Activated CD4-positive, alpha-beta T cell treated with anti-CD3 and anti-CD28 coated beads, Interleukin-2, amount 50 U/mL, for 24 hours (primary cell): ENCODE measurements at regions not wholly inside any gene's neighbourhood (a gene's known extent, or its start where the extent isn't known, plus 50 kb on each side); places are given as distances from the start of the nearest gene placed in this dataset.
"Not testable (repeated sequence)": the region's sequence is repeated elsewhere in the genome, so short reads cannot be mapped to it uniquely, and the experiment has no call there.

Experiments used
- DNase-seq, 2 donors: peaks; one replicate each; pipeline ENCODE4 v3.0.0-alpha.2; 2020; ENCODE audit warnings: low read depth in 1 of 2, low spot score in 1 of 2

DNA sequence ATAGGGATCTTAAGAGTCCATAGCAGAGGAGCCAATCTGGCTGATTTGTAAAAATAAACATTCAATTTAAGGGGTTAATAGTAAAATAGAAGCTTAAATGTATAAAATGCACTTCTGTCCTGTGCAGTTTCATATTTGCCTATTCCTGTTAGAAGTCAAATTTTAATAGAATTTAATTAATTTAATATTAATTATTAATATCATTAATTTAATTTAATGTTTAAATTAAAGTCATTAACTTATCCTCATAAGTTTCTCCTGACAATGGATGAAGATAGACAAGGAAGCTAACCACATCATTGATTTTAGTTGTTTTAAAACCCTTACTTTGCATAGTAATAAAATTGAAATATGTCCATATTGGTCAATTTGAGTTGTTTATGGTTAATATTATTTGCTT, 1096.2 kb upstream of the EPHA6 start:
- no peak for DNase-seq

DNA sequence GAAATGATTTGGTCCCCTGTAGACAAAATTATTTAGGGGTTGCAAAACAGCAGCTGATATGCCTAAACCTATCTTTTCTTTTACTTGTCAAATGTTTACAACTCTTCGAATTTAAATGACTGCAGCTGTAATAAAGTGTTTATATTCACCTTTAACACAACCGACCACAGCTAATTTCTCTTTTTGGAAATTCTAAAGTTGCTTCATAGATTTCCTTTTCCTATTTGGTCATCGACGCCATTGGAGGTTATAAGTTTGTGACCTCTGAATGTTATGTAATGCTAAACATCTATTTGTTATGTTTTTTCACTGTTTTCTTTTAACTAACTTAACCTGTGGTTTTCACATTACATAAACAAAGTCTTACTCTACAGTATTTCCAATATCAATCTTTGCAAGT, 1094.9 kb upstream of the EPHA6 start:
- DNase-seq, result no peak

DNA sequence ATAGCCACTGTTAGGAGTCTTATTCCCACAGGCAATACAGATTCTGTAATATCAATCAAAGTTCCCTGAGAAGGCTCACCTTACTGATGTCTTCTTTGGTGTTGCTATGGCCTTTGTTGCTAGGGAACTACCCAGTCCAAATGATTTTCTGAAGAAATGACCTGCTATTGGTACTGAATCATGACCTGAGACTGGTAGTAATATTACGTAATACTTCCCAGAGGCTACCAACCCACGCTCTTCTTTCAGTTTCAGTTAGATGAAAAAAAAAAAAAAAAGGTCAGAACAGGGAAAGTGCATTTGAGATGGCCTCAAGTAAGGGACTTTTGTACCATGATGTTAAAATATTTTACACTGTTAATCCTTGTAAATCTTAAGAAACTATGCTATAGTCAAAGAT, 1092.5 kb upstream of the EPHA6 start:
- DNase-seq, result no peak

DNA sequence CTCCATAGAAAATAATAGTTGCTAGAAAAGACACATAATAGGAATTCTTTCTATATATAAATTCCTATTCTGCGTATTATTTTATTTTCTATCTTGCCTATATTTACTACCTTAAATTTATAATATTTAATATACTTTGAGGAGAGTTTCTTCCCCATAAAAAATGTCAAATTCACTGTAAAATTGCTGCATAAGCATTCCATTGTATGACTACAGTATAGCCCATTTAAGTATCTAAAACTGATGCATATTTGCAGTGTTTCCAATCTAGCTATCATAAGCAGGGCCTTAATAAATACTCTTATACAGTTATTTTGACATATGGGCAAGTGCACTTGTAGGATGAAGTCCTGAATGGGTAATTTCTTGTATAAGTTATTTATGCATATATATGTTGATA, 1088.6 kb upstream of the EPHA6 start:
- no peak for DNase-seq

DNA sequence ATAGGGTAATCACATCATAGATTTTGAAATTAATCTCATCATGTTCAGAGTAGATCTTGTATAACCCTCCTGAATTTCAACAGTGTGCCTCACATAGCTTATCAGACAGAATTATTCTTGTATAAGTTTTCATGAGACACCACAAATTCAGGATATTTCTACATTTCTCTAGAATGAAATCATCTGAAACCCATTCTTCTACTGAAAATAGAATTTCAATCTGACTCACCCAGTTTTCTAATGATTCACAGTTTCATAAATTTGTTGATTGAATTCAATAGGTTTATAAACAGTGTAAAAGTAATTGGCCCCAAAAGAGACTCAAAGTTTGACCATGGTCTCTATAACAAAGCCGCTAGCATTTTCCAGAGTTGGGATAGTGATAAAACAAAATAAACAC, 1082.6 kb upstream of the EPHA6 start:
- DNase-seq, result no peak

DNA sequence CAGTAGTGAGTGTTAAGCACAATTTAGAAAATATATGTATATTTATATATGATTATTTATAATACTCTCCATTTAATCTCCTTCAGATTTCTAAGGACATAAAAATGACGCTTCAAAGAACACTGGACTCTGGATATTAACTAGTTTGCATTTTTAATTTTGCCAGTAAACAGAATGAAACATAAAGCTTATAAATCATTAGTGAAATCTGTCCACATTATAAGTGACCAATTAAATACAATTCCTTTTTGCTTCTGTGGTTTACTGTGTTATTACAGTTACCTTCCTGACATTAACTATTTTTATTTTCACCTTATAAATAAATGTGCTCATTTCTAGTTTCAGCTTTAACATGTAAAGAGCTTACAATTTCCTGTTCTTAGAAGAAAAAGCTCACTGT, 1081.1 kb upstream of the EPHA6 start:
- no peak for DNase-seq

DNA sequence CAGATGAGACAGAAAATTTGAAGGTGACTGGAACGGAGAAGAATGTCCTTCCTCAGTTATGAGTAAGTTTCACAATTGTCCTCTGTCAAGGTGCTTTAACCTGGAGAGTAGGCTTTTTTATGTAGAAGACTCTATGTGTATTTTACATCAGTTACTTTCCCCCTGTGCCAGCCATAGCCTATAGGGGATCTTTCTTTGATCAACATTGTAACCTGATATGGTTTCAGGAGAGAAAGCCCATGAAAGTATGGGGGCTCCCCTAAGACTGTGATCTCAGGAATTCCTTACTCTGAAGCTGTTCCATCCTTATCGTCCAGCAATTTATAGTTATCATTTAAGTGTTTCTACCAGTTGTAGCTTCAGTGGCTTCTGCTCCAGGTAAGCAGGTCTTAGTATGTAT, 1076.3 kb upstream of the EPHA6 start:
- no peak for DNase-seq

DNA sequence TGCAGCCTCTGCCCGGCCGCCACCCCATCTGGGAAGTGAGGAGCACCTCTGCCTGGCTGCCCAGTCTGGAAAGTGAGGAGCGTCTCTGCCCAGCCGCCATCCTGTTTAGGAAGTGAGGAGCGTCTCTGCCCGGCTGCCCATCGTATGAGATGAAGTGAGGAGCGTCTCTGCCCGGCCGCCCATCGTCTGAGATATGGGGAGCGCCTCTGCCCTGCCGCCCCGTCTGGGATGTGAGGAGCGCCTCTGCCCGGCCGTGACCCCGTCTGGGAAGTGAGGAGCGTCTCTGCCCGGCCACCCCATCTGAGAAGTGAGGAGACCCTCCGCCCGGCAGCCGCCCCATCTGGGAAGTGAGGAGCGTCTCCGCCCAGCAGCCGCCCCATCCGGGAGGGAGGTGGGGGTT, 1069.5 kb upstream of the EPHA6 start:
- DNase-seq, result not testable (repeated sequence)

DNA sequence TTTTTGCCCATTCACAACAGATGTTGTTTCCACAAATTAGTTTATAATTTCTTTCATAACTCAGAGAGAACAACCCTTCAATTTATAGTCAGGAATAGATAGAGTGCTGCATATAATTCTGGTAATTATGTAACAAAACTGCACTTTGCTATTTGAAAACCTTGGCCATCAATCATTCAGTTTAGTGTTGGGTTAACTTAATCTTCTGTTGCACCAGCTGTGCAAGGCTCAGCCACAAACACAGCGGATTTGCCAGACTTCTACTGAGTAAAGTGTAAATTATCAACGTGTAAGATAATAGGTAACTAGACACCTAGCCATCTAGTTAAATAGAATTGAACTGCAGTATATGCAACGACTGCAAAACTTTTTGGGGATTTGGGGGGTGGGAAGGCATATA, 1064.3 kb upstream of the EPHA6 start:
- no peak for DNase-seq

DNA sequence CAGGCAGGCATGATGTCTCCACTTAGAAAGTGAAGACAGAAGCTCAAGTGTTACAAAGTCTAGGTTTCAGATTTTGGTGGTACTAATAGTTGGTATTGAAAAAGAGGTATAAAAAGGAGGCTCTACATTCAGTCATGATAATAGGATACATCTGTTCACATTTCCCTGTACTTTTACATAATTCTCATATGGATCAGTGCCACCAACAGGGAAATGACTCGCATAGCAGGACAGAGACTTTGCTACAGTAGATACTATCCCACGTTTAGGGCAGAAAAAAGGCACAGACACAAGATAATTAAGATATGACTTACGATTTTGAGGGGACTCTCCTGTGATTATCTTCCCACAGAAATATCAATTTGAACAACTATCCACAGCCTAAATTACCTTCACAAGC, 1062.9 kb upstream of the EPHA6 start:
- no peak for DNase-seq

DNA sequence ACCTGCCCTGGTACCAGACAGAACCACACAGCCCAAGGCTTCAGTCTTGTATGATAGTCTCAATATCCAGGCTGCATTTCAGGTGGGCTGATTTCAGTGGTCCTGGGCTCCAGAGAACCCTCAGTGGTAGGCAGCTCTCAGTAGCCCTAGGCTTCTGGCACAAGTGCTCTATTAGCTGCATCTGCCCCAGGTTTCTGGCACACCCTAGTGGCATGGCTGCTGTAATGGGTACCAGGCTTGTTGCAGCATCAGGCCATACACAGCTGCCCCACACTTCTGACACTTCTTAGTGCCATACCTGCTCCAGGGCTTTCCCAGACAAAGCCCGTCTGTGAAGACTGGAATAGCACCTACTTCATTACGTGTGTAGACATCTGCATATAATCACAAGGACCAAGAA, 1062.2 kb upstream of the EPHA6 start:
- DNase-seq, result no peak

DNA sequence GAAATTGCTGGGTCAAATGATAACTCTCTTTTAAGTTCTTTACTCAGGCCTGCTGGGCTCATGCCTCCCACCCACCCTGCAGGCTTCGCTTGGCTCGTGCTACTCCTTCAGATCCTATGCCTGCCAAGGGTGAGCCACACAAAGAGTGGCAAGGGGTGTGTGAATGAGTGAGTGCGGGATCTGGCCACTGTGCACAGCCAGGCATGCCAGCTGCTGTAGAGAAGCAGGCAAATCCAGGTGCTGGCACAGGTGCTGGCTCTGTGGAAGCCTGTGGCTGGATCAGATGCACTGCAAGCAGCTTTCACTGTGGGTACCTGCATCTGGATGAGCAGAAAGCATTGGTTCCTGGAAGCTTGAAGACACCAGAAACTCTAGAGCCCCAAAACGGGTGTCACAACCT, 1055.7 kb upstream of the EPHA6 start:
- no peak for DNase-seq

DNA sequence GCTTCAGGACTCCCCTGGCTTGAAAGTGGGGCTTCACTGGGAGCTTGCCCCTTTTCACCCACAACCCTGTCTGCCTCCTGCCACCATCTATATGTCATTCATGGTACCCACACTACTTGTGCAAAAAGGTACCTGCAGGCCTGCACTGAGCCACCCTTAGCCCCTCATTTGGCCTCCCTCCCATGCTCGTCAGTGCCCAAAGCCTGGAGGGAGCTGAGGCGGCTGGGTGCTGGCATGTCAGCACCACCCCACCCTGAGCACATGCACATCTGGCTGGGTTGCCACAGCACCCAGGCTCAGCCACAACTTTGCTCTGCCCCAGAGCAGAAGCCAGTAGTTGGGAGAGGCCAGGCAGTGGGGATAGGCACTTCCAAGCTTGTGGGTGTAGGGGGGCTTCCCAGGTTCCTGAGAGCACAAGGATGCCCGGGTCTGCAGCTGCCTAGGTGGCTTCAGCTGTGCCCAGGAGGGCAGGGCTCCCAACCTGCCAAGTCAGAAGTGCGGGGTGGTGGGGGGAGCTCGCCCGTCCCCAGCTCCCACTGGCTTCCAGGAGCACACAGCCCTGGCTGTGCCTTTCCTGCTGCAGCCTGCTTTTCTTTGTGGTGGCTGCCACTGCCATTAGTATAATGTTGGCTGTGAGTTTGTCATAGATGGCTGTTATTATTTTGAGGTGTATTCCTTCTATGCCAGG, 1054.6 kb upstream of the EPHA6 start:
- DNase-seq, result no peak

DNA sequence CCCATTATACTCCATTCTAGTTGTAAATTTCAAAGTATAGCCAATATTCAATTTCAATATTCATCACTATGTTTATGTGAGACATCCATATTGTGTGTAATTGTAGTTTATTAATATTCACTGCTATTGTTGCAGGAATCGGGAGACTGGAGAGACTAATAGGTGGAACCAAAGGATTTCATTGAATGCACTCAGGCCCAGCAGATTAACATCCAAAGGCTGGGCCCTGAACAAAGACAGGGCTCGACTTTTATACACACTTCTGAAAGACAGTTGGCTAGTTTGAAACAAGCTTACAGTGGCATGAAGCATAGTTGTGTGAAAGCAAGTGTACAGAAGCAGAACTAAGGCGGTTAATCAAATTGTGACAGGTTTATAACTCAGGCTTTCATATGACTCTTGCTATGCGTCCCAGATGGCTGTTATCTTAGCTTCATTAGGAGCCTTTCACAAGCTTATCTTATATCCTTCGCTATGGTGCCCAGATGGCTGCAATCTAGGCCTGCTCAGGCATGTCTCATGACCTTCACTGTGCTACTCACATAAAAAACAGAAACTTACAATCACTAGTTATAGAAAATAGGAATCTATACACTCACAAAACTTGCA, 1038.8 kb upstream of the EPHA6 start:
- DNase-seq, result no peak

DNA sequence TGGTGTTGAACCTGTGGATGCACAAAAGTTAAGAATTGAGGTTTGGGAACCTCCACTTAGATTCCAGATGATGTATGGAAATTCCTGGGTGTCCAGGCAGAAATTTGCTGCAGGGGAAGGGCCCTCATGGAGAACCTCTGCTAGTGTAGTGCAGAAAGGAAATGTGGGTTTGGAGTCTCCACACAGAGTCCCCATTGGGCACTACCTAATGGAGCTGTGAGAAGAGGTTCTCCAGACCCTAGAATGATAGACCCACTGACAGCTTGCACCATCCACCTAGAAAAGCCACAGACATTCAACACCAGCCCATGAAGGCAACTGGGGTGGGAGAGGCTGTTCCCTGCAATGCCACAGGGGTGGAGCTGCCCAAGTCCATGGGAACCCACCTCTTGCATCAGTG, 1032.8 kb upstream of the EPHA6 start:
- DNase-seq, result no peak

DNA sequence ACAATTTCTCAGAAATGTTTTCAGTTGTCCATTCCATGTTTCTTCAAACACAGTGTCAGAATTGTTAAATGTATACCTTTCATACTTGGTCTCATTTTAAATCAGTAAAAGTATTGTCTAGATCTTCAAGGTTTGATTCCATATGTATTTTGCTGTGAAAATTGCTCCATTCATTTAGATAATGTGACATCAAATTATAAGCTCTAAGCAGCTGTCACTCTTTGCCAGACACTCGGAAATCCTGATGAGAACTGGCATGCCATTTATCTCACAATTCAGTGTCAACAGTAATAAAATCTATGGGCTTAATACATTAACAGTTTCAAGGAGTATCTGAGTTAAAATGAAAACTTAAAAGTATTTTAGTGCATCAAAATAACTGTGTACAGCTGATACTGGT, 1025.3 kb upstream of the EPHA6 start:
- no peak for DNase-seq

DNA sequence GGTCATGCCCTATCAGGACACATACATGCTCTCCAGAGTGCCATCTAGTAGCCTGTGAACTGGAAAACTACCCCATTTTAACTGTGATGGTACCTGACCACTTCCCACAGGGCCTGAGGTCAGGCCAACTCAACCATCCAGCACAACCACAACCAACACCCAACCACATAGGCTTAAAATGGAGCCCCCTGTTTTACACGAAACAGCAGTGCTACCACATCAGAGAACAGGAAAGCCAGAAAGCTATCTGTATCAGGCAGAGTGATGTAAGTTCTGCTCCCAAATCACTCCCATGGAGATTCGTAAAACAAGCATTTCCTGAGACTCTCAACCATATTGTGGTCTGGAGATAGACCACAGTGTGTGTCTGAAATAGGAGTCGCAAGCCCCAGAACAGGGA, 1017.3 kb upstream of the EPHA6 start:
- no peak for DNase-seq

DNA sequence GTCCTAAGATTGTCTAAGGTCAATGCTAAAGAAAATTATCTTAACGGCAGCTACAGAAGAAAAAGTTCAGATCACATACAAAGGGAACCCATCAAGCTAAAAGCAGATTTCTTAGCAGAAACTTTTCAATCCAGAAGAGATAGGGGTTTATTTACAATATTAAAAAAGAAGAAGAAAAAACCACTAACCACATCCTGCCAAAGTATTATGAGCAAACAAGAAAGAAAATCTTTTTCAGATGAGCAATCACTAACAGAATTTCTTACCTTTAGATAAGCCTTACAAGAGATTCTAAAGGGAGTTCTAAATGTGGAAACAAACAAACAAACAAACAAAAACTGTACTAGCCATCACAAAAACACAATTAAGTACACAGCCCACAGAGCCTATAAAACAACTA, 1015.8 kb upstream of the EPHA6 start:
- DNase-seq, result no peak

DNA sequence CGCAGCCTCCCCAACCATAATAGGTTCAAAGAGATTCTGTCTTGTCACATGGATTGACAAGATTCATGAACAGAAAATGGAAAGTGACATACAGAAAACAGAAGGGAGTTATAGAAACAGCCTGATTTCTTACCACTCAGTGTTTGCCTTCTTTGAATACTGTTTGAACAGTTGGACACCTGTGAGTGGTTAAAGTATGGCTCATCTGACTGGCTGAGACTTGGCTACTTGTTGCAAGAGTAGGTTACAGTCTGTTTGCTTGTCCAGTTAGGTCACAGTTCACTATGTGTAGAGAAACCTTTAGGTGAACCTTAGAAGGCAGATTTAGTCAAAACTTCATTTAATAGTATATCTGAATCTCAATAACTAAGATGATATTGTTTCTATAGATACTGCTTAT, 1003.9 kb upstream of the EPHA6 start:
- no peak for DNase-seq

DNA sequence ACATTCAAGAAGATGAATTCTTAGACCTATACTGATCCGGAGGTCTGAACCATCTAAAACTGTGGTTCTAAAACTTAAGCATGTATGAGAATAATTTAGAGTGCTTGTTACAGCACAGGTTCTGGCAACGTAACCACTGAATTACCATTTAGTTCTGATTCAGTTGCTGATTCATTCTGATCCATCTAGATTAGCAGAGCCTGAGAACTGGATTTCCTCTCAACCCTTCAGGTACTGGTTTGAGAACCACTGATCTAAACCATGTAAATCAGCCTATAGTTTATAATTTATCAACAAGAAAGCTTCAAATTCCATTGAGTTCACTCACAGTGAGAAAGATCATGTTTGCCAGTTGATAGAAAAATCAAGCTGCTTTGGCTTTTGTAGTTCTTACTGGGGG, 1001.1 kb upstream of the EPHA6 start:
- DNase-seq, result no peak

DNA sequence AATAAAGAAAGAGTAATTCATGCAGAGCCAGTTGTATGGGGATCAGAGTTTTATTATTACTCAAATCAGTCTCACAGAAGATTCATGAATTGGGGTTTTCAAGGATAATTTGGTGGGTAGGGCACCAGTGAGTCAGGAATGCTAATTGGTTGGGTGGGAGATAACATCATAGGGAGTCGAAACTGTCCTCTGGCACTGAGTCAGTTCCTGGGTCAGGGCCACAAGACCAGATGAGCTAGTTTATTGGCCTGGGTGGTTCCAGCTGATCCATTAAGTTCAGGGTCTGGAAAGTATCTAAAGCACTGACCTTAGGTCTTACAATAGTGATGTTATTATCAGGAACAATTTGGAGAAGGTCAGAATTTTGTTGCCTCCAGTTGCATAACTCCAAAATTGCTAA, 998.6 kb upstream of the EPHA6 start:
- DNase-seq, result no peak

DNA sequence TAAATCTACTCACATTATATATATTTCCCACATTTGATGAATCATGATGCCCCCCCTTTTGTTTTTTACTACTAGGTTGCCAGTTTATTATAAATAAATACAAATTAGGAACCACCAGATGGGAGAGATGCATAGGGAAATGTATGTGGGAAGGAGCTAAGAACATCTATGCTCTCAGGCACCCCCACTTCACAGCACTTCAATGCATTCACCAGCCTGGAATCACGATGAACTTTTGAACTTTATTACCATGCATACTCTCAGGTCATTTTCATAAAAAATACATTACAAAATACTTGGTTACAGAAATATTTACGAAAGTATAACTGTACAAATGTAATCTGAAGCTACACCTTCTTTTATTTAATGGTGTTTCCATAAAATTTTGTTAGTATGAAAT, 988.0 kb upstream of the EPHA6 start:
- no peak for DNase-seq

DNA sequence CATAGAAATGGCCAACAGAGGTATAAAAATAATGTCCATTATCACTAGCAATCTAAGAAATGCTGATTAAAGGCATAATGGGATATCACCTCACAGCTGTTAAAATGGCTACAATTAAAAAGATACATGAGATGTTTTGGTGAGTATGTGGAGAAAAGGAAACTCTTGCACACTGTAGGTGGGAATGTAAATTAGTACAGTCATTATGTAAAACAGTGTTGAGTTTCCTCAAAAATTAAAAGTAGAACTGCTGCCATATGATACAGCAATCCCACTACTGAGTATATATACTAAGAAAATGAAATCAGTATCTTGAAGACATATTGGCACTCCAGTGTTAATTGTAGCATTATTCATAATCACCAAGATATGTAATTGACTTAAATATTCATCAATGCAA, 982.2 kb upstream of the EPHA6 start:
- no peak for DNase-seq
